B cell (primary cell): ENCODE measurements at regions not wholly inside any gene's neighbourhood (a gene's known extent, or its start where the extent isn't known, plus 50 kb on each side); places are given as distances from the start of the nearest gene placed in this dataset.

Experiments
- ATAC-seq: fragments of 200-7000 bp; cut with Tn5 transposase; one replicate; pipeline ENCODE4 v1.10.0; 2021; ENCODE audit warnings: low read depth, mild to moderate bottlenecking, moderate number of reproducible peaks, moderate library complexity
- CTCF ChIA-PET: fragments of 350-600 bp; sonication (Branson Sonifier 250); formaldehyde crosslinking; loops from one replicate; lab custom pipeline; 2021; ENCODE audit warnings: antibody characterized with exemption, inconsistent platforms; lab: Charles Lee
- POLR2A ChIA-PET: fragments of 350-600 bp; sonication (Branson Sonifier 250); formaldehyde crosslinking; loops from one replicate; lab custom pipeline; 2021; ENCODE audit warnings: antibody characterized with exemption; lab: Charles Lee
- DNase-seq: peaks from one replicate; pipeline ENCODE4 v3.0.0; 2013
- H2AFZ ChIP-seq: 2 replicates; pipeline ENCODE4 v1.6.1; 2012; ENCODE audit warnings: mild to moderate bottlenecking, low read depth, low read length; ENCODE audit not compliant: insufficient read depth, poor library complexity, severe bottlenecking
- H3K27ac ChIP-seq, 2 donors: 1 replicate in 1 of 2; 2 replicates in 1 of 2; pipeline ENCODE4 v1.5.1; 2012 to 2013; ENCODE audit warnings: low read length in 2 of 2, mild to moderate bottlenecking in 2 of 2, moderate library complexity in 1 of 2
- H3K27me3 ChIP-seq, 4 experiments: fragments of 200-600 bp in 1 of 4; sonication (generic) in 1 of 4; replicated peaks in 1 of 4; 1 replicate in 2 of 4; 2 replicates in 2 of 4; pipeline versions ENCODE4 v1.6.1 to v1.7.0; 2013 to 2016; ENCODE audit warnings: low read length in 3 of 4, mild to moderate bottlenecking in 2 of 4, mixed read lengths in 1 of 4, moderate library complexity in 1 of 4; ENCODE audit not compliant: insufficient read depth in 4 of 4, control insufficient read depth in 3 of 4; ENCODE audit errors: control extremely low read depth in 1 of 4
- H3K36me3 ChIP-seq, 2 experiments: replicated peaks in 1 of 2; 1 replicate in 1 of 2; 2 replicates in 1 of 2; pipeline versions ENCODE4 v1.6.1 to v1.7.1; 2013; ENCODE audit warnings: low read length in 1 of 2; ENCODE audit not compliant: insufficient read depth in 2 of 2, control insufficient read depth in 1 of 2; ENCODE audit errors: control extremely low read depth in 1 of 2, extremely low read depth in 1 of 2
- H3K4me1 ChIP-seq, 2 donors: fragments of 200-600 bp in 1 of 2; sonication (generic) in 1 of 2; 1 replicate in 1 of 2; 2 replicates in 1 of 2; pipeline versions ENCODE4 v1.5.1 to v1.6.1; 2013 to 2017; ENCODE audit warnings: low read length in 2 of 2; ENCODE audit not compliant: control insufficient read depth in 2 of 2, insufficient read depth in 2 of 2
- H3K4me2 ChIP-seq: replicated peaks from 2 replicates; pipeline ENCODE3; 2012; ENCODE audit warnings: mild to moderate bottlenecking, low read depth, low read length; ENCODE audit not compliant: poor library complexity, severe bottlenecking
- H3K4me3 ChIP-seq, 5 experiments: fragments of 200-600 bp in 1 of 5; sonication (generic) in 1 of 5; 1 replicate in 3 of 5; 2 replicates in 2 of 5; pipeline versions ENCODE4 v1.5.1 to v1.7.0; 2011 to 2016; ENCODE audit warnings: low read length in 4 of 5, mild to moderate bottlenecking in 4 of 5, low read depth in 2 of 5, control low read depth in 1 of 5, moderate library complexity in 1 of 5; ENCODE audit not compliant: insufficient read depth in 1 of 5; ENCODE audit errors: control extremely low read depth in 1 of 5, extremely low read depth in 1 of 5
- H3K79me2 ChIP-seq: fragments of 200-600 bp; sonication (generic); one replicate; pipeline ENCODE4 v1.6.0; 2016; ENCODE audit warnings: low read length; ENCODE audit not compliant: control insufficient read depth, insufficient read depth
- H3K9ac ChIP-seq: fragments of 200-600 bp; sonication (generic); 2 replicates; pipeline ENCODE4 v1.6.1; 2017; ENCODE audit warnings: mild to moderate bottlenecking, low read length, moderate library complexity
- H3K9me3 ChIP-seq, 3 donors: one replicate each; pipeline versions ENCODE4 v1.6.1 to v1.7.1; 2013; ENCODE audit warnings: low read length in 2 of 3; ENCODE audit not compliant: control insufficient read depth in 2 of 3, insufficient read depth in 1 of 3; ENCODE audit errors: control extremely low read depth in 1 of 3
- H4K20me1 ChIP-seq: 2 replicates; pipeline ENCODE4 v1.6.0; 2012; ENCODE audit warnings: mild to moderate bottlenecking, low read length; ENCODE audit not compliant: insufficient read depth, control insufficient read depth, poor library complexity, severe bottlenecking
- H3K27ac Mint-ChIP-seq: one replicate; pipeline ENCODE4 v1.8.0; 2021; ENCODE audit warnings: mixed read lengths
- H3K27me3 Mint-ChIP-seq: one replicate; pipeline ENCODE4 v1.8.0; 2021; ENCODE audit warnings: mixed read lengths
- H3K4me1 Mint-ChIP-seq: one replicate; pipeline ENCODE4 v1.8.0; 2021; ENCODE audit warnings: mixed read lengths
- H3K4me3 Mint-ChIP-seq: one replicate; pipeline ENCODE4 v1.8.0; 2021; ENCODE audit warnings: mixed read lengths
- H3K9me3 Mint-ChIP-seq: one replicate; pipeline ENCODE4 v1.8.0; 2022; ENCODE audit warnings: mixed read lengths; ENCODE audit not compliant: insufficient read depth
- EZH2 ChIP-seq: IDR thresholded peaks from 2 replicates; pipeline ENCODE4 v1.6.1; 2012; ENCODE audit warnings: borderline replicate concordance, low read depth, mild to moderate bottlenecking, moderate library complexity, low read length; ENCODE audit not compliant: insufficient read depth, poor library complexity, severe bottlenecking
- WGBS: methylation state at CpG from one replicate; pipeline ENCODE4 v1.1.5; 2013; ENCODE audit warnings: missing lambda C conversion rate; ENCODE audit not compliant: insufficient coverage; 5-methylcytosine and 5-hydroxymethylcytosine counted together
- intact Hi-C: fragments of 100-400 bp; cut with micrococcal nuclease; formaldehyde crosslinking; loops from one replicate; pipeline ENCODE4 v1.10.0; 2022
- TF ChIP-seq, protein P1 (sequence below): fragments of 200-600 bp; IDR thresholded peaks from one replicate; pipeline ENCODE4 v1.8.0; 2022; ENCODE audit warnings: antibody characterized with exemption, mild to moderate bottlenecking

DNA sequence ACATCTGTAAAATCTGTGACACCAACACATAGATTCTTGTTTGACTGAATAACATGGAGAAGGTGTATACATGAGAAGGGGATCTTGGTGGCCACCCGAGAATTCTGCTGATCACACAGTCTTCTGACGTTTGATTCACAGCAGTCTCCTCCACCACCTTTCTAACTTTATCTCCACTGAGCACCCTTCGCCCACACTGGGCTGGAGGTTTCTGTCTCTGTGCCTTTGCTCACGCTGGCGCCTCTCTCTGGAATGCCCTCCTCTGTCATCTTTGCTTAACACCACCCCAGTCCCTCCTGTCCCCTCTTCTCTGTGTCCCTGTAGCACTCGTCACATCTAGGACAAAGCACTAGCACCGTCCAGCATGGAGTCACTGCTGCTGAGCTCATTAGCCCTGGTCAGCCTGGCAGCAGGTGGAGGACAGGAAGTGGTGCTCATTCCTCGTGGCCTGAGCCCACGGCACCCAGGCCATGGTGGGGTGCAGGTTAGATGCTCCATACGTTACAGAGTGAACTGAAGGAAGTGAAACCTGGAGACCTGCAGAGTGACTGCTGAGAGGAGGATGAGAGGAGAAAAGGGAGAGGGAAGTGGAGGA lies 384.6 kb downstream of the UQCRFS1 start:
- Histone ChIP-seq H3K27me3 (no peaks in the 10 kb centered on the region), H3K79me2 (no peaks in the 10 kb centered on the region), H3K4me3 (no peak overlapping the region), H3K9ac (no peak overlapping the region), H3K36me3 (no peaks in the 10 kb centered on the region), H2AFZ (no peak overlapping the region), H3K9me3 (peaks cover 0 to 25% (median 0%) of the 10 kb centered on the region in 3 donors), H3K4me2 (no peak overlapping the region), H4K20me1 (no peaks in the 10 kb centered on the region), H3K4me1 (no peaks in the 10 kb centered on the region), H3K27ac (no peak overlapping the region)
- TF ChIP-seq, protein P1, sequence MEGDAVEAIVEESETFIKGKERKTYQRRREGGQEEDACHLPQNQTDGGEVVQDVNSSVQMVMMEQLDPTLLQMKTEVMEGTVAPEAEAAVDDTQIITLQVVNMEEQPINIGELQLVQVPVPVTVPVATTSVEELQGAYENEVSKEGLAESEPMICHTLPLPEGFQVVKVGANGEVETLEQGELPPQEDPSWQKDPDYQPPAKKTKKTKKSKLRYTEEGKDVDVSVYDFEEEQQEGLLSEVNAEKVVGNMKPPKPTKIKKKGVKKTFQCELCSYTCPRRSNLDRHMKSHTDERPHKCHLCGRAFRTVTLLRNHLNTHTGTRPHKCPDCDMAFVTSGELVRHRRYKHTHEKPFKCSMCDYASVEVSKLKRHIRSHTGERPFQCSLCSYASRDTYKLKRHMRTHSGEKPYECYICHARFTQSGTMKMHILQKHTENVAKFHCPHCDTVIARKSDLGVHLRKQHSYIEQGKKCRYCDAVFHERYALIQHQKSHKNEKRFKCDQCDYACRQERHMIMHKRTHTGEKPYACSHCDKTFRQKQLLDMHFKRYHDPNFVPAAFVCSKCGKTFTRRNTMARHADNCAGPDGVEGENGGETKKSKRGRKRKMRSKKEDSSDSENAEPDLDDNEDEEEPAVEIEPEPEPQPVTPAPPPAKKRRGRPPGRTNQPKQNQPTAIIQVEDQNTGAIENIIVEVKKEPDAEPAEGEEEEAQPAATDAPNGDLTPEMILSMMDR, result no peak
- no peak for TF ChIP-seq EZH2
- no peak for DNase-seq
- ChIA-PET CTCF (no interaction called here), POLR2A (no interaction called here)
- Mint-ChIP-seq H3K27me3 (no peaks in the 10 kb centered on the region), H3K27ac (peak overlapping the region; percentile 24), H3K9me3 (peaks cover 1% of the 10 kb centered on the region), H3K4me1 (no peaks in the 10 kb centered on the region), H3K4me3 (no peak overlapping the region)
- whole genome bisulfite sequencing, result 74% methylated on average over 10 of the region's 10 CpGs
- intact Hi-C loops, result no loop called here
- no peak for ATAC-seq

DNA sequence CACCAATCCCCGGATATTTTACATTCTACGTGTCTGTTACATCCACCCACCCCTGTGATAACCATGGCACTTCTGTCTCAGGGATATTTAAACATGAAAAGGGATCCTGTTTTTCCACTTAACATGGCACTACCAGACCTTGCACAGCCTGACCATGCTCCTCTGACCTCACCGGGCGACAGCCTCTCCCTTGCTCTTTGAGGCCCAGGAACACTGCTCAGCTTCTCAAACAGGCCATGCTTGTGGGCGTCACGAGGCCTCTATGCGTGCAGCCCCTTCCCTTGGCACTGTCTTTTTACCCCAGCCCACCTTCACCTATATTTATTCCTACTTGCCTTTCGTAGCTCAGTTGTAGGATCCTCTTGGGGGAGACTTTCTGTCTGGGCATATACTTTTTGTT lies 385.6 kb downstream of the UQCRFS1 start:
- no peak overlapping the region for H2AFZ ChIP-seq
- H3K4me3 ChIP-seq, result no peak overlapping the region
- CTCF ChIA-PET, result no interaction called here
- intact Hi-C loops, result no loop called here
- TF ChIP-seq EZH2, result no peak
- TF ChIP-seq, protein P1, result no peak
- H4K20me1 ChIP-seq, result no peaks in the 10 kb centered on the region
- H3K36me3 ChIP-seq, result no peaks in the 10 kb centered on the region
- H3K9me3 Mint-ChIP-seq, result peaks cover 1% of the 10 kb centered on the region
- H3K27me3 ChIP-seq, result no peaks in the 10 kb centered on the region
- H3K27ac ChIP-seq, result no peak overlapping the region
- WGBS, result 89% methylated on average over 4 of the region's 8 CpGs
- ATAC-seq (no peak), DNase-seq (no peak)
- no peaks in the 10 kb centered on the region for H3K79me2 ChIP-seq
- no peaks in the 10 kb centered on the region for H3K4me1 ChIP-seq
- H3K4me1 Mint-ChIP-seq, result no peaks in the 10 kb centered on the region
- peaks cover 0 to 21% (median 0%) of the 10 kb centered on the region in 3 donors for H3K9me3 ChIP-seq
- H3K27ac Mint-ChIP-seq, result no peak overlapping the region
- H3K4me3 Mint-ChIP-seq, result no peak overlapping the region
- H3K27me3 Mint-ChIP-seq, result no peaks in the 10 kb centered on the region
- H3K4me2 ChIP-seq, result no peak overlapping the region
- POLR2A ChIA-PET, result no interaction called here
- no peak overlapping the region for H3K9ac ChIP-seq
